BLaER1 treated with 17β-estradiol and CSF1 and Interleukin-3, amounts not matched to agents 10 nM and 100 nM (cell line): ENCODE measurements at regions not wholly inside any gene's neighbourhood (a gene's known extent, or its start where the extent isn't known, plus 50 kb on each side); places are given as distances from the start of the nearest gene placed in this dataset.

Experiments used
- H3K27ac ChIP-seq, 11 experiments: shearing (Covaris generic); formaldehyde crosslinking; 2 replicates each; pipeline ENCODE4 v1.8.1; 2022
- H3K27me3 ChIP-seq, 11 experiments: shearing (Covaris generic); formaldehyde crosslinking; 2 replicates each; pipeline ENCODE4 v1.8.1; 2022
- H3K36me3 ChIP-seq, 11 experiments: shearing (Covaris generic); formaldehyde crosslinking; 2 replicates each; pipeline ENCODE4 v1.8.1; 2022
- H3K4me1 ChIP-seq, 10 experiments: shearing (Covaris generic); formaldehyde crosslinking; 2 replicates each; pipeline ENCODE4 v1.8.1; 2022
- H3K4me2 ChIP-seq, 11 experiments: shearing (Covaris generic); formaldehyde crosslinking; 2 replicates each; pipeline ENCODE4 v1.8.1; 2022
- H3K4me3 ChIP-seq, 10 experiments: shearing (Covaris generic); formaldehyde crosslinking; 2 replicates each; pipeline ENCODE4 v1.8.1; 2022
- H3K9ac ChIP-seq, 11 experiments: shearing (Covaris generic); formaldehyde crosslinking; 2 replicates each; pipeline ENCODE4 v1.8.1; 2022
- H3K9me3 ChIP-seq, 11 experiments: shearing (Covaris generic); formaldehyde crosslinking; replicated peaks in 1 of 11; 2 replicates each; pipeline ENCODE4 v1.8.1; 2022
- H4K20me1 ChIP-seq, 11 experiments: shearing (Covaris generic); formaldehyde crosslinking; 2 replicates each; pipeline ENCODE4 v1.8.1; 2022
- Cebpa-rat ChIP-seq, 11 experiments: shearing (Covaris generic); IDR thresholded peaks; 2 replicates each; pipeline ENCODE4 v1.8.1; 2022

GRCh38 chr4:79017481-79017880 lies 78.2 kb upstream of the PAQR3 start:
- Histone ChIP-seq H3K4me2 (no peak overlapping the region), H3K36me3 (no peaks in the 10 kb centered on the region), H3K9ac (no peak overlapping the region), H3K4me3 (no peak overlapping the region), H3K9me3 (no peaks in the 10 kb centered on the region), H3K27ac (no peak overlapping the region), H3K27me3 (no peaks in the 10 kb centered on the region), H4K20me1 (no peaks in the 10 kb centered on the region), H3K4me1 (no peaks in the 10 kb centered on the region)
- TF ChIP-seq Cebpa-rat (IDR thresholded peaks at IDR 0.05) = no peak

DNA sequence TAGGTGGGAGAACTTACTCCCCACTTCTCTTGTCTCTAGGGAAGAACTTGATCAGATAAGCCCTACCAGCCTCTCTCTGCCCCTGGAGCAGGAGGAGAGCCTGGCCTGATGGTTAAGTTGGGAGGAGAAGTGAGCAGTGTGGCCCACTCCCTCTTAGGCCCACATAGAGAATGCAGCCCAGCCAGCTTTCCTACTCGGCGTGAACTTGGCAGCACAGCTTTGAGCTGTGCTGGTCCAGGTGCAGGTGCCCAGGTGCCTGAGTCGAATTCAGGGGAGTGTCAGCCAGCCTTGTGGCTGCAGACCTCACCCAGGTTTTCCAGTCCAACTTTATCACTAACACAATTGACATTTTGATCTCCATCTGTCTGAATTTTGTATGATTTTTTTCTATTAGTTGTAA lies 77.6 kb upstream of the PAQR3 start:
- Histone ChIP-seq H3K4me3 (no peak overlapping the region), H4K20me1 (no peaks in the 10 kb centered on the region), H3K27me3 (no peaks in the 10 kb centered on the region), H3K4me1 (no peaks in the 10 kb centered on the region), H3K9ac (no peak overlapping the region), H3K9me3 (no peaks in the 10 kb centered on the region), H3K36me3 (no peaks in the 10 kb centered on the region), H3K4me2 (no peak overlapping the region), H3K27ac (no peak overlapping the region)
- TF ChIP-seq Cebpa-rat (IDR thresholded peaks at IDR 0.05) = no peak

GRCh38 chr4:79015411-79015810 lies 76.2 kb upstream of the PAQR3 start:
- Histone ChIP-seq H3K27ac (no peak overlapping the region), H3K4me1 (no peaks in the 10 kb centered on the region), H3K36me3 (no peaks in the 10 kb centered on the region), H3K4me3 (no peak overlapping the region), H3K4me2 (no peak overlapping the region), H3K27me3 (no peaks in the 10 kb centered on the region), H3K9me3 (no peaks in the 10 kb centered on the region), H4K20me1 (no peaks in the 10 kb centered on the region), H3K9ac (no peak overlapping the region)
- TF ChIP-seq Cebpa-rat (IDR thresholded peaks at IDR 0.05) = no peak

GRCh38 chr4:79014230-79014629 lies 75.0 kb upstream of the PAQR3 start:
- Histone ChIP-seq H3K36me3 (no peaks in the 10 kb centered on the region), H3K27me3 (no peaks in the 10 kb centered on the region), H3K4me2 (no peak overlapping the region), H3K4me1 (no peaks in the 10 kb centered on the region), H3K27ac (no peak overlapping the region), H3K4me3 (no peak overlapping the region), H4K20me1 (no peaks in the 10 kb centered on the region), H3K9me3 (no peaks in the 10 kb centered on the region), H3K9ac (no peak overlapping the region)
- TF ChIP-seq Cebpa-rat (IDR thresholded peaks at IDR 0.05) = no peak

DNA sequence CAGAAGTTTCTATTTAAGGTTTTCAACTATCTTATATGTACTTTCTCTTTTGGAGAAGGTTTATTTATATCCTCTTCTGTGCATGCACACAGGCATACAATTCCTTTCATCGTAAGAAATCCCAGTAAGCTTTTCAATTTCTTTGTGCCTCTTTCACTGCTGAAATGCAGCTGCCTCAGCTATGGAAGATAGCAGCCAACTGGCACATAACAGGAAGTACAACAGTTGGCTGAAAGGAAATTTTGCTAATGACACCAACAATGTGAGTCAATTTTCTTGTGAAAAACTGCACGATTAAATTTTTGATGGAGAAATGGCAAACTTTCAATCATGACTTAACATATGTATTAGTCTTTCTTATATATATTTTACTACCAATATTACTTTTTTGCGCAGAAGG lies 74.5 kb upstream of the PAQR3 start:
- no peak overlapping the region for H3K4me2 ChIP-seq
- TF ChIP-seq Cebpa-rat (IDR thresholded peaks at IDR 0.05) = no peak

GRCh38 chr4:78990938-78991810 lies 51.9 kb upstream of the PAQR3 start:
- H3K36me3 ChIP-seq = no peaks in the 10 kb centered on the region
- H3K4me3 ChIP-seq = no peak overlapping the region
- no peak overlapping the region for H3K9ac ChIP-seq
- H3K9me3 ChIP-seq = no peaks in the 10 kb centered on the region
- no peak overlapping the region for H3K4me2 ChIP-seq
- TF ChIP-seq Cebpa-rat (IDR thresholded peaks at IDR 0.05) = no peak
- no peaks in the 10 kb centered on the region for H3K4me1 ChIP-seq
- H4K20me1 ChIP-seq = no peaks in the 10 kb centered on the region
- H3K27me3 ChIP-seq = no peaks in the 10 kb centered on the region
- no peak overlapping the region for H3K27ac ChIP-seq

More for the DNA sequence above, 74.5 kb upstream of the PAQR3 start:
- no peak overlapping the region for H3K27ac ChIP-seq
- H3K4me3 ChIP-seq = no peak overlapping the region
- H3K36me3 ChIP-seq = no peaks in the 10 kb centered on the region
- no peaks in the 10 kb centered on the region for H3K9me3 ChIP-seq
- H3K4me1 ChIP-seq = no peaks in the 10 kb centered on the region
- H3K9ac ChIP-seq = no peak overlapping the region
- no peaks in the 10 kb centered on the region for H4K20me1 ChIP-seq
- no peaks in the 10 kb centered on the region for H3K27me3 ChIP-seq

DNA sequence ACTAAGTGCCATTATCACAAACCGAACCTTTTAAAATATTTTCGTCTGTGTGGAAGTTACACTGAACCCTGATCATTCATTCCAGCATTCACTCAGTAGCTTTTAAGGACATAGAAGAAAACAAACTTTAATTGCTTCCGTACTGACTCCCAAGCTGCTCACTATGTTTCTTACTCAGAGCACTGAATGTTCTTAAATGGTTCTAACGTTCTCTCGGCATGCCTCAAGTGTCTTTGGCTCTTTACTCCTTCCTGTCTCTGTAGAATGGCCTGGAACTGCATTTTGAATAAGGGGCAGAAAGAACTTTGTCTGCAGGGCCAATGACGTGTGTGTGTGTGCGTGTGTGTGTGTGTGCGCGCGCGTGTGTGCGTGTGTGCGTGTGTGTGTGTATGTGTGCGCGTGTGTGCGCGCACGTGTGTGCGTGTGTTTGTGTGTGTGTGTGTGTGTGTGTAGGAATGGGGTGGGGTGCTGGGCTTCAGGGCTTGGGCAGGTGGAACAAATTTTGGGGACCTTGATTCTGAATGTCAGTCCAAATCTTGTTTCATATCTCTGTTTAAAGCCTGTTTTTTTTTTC lies 50.5 kb upstream of the PAQR3 start:
- H3K4me1 ChIP-seq = no peaks in the 10 kb centered on the region
- TF ChIP-seq Cebpa-rat (IDR thresholded peaks at IDR 0.05) = no peak

More for the DNA sequence above, 50.5 kb upstream of the PAQR3 start:
- Histone ChIP-seq H3K27ac (no peak overlapping the region), H3K4me3 (no peak overlapping the region), H3K4me2 (no peak overlapping the region), H4K20me1 (no peaks in the 10 kb centered on the region), H3K9me3 (no peaks in the 10 kb centered on the region), H3K36me3 (no peaks in the 10 kb centered on the region), H3K9ac (no peak overlapping the region), H3K27me3 (no peaks in the 10 kb centered on the region)
